IMR-90 (cell line): ENCODE measurements at regions not wholly inside any gene's neighbourhood (a gene's known extent, or its start where the extent isn't known, plus 50 kb on each side); places are given as distances from the start of the nearest gene placed in this dataset.
"Not testable (repeated sequence)": the region's sequence is repeated elsewhere in the genome, so short reads cannot be mapped to it uniquely, and the experiment has no call there.

ENCODE experiments used
- ATAC-seq: fragments of 200-7000 bp; cut with Tn5 transposase; 2 replicates; pipeline ENCODE4 v1.9.1; 2020; ENCODE audit warnings: low read depth, mild to moderate bottlenecking, moderate library complexity
- BruUV-seq: library from RNA; stranded (reverse); fragments of 400-500 nt; replicated peaks from 2 replicates; lab custom pipeline; 2021; lab: Mats Ljungman, UMichigan
- CTCF ChIA-PET: fragments of 300-600 bp; formaldehyde crosslinking; extraction: SDS; loops from one replicate; lab custom pipeline; 2021; ENCODE audit warnings: antibody characterized with exemption; lab: Yijun Ruan, JAX
- POLR2A ChIA-PET: fragments of 300-600 bp; sonication (Branson Sonifier 250); formaldehyde crosslinking; loops from one replicate; lab custom pipeline; 2022; ENCODE audit warnings: antibody characterized with exemption; ENCODE audit not compliant: unreplicated experiment; lab: Charles Lee
- DNase-seq: peaks from one replicate; pipeline ENCODE4 v3.0.0; 2013
- H2AFZ ChIP-seq: replicated peaks from 2 replicates; pipeline ENCODE3; 2013; ENCODE audit warnings: low read length, mild to moderate bottlenecking; ENCODE audit not compliant: poor library complexity
- H2AK5ac ChIP-seq: 2 replicates; pipeline ENCODE4 v1.6.1; 2013; ENCODE audit warnings: low read depth, low read length, inconsistent platforms
- H2AK9ac ChIP-seq: replicated peaks from 2 replicates; pipeline ENCODE3; 2013; ENCODE audit warnings: mild to moderate bottlenecking, low read depth, low read length, moderate library complexity; ENCODE audit not compliant: poor library complexity
- H2BK120ac ChIP-seq: 2 replicates; pipeline ENCODE4 v1.6.1; 2013; ENCODE audit warnings: low read depth, low read length, inconsistent platforms
- H2BK15ac ChIP-seq: 3 replicates; pipeline ENCODE4 v1.6.1; 2013; ENCODE audit warnings: low read depth, low read length, inconsistent platforms
- H2BK20ac ChIP-seq: 2 replicates; pipeline ENCODE4 v1.6.1; 2013; ENCODE audit warnings: low read depth, mild to moderate bottlenecking, inconsistent platforms, low read length, moderate library complexity
- H2BK5ac ChIP-seq: 2 replicates; pipeline ENCODE4 v1.6.1; 2013; ENCODE audit warnings: mild to moderate bottlenecking, low read depth, low read length, inconsistent platforms; ENCODE audit not compliant: poor library complexity, severe bottlenecking
- H3K14ac ChIP-seq: replicated peaks from 2 replicates; pipeline ENCODE4 v1.6.1; 2013; ENCODE audit warnings: low read depth, low read length, inconsistent platforms
- H3K18ac ChIP-seq: 2 replicates; pipeline ENCODE4 v1.6.1; 2013; ENCODE audit warnings: low read depth, low read length, control low read depth
- H3K23ac ChIP-seq: 2 replicates; pipeline ENCODE4 v1.6.1; 2013; ENCODE audit warnings: low read depth, low read length, inconsistent platforms
- H3K27ac ChIP-seq: 2 replicates; pipeline ENCODE4 v1.5.1; 2013; ENCODE audit warnings: mild to moderate bottlenecking, control low read depth, low read length; ENCODE audit not compliant: insufficient read depth
- H3K27me3 ChIP-seq: 2 replicates; pipeline ENCODE4 v1.6.1; 2013; ENCODE audit warnings: low read length; ENCODE audit not compliant: control insufficient read depth, insufficient read depth
- H3K36me3 ChIP-seq: 2 replicates; pipeline ENCODE4 v1.6.1; 2013; ENCODE audit warnings: low read length, mixed read lengths; ENCODE audit not compliant: control insufficient read depth, insufficient read depth
- H3K4ac ChIP-seq: 2 replicates; pipeline ENCODE4 v1.6.1; 2013; ENCODE audit warnings: low read depth, low read length, inconsistent platforms
- H3K4me1 ChIP-seq: 2 replicates; pipeline ENCODE4 v1.6.1; 2013; ENCODE audit warnings: low read length, mixed read lengths; ENCODE audit not compliant: control insufficient read depth, insufficient read depth
- H3K4me2 ChIP-seq: 2 replicates; pipeline ENCODE4 v1.6.1; 2013; ENCODE audit warnings: low read depth, mild to moderate bottlenecking, control low read depth, low read length, moderate library complexity
- H3K4me3 ChIP-seq: 2 replicates; pipeline ENCODE4 v1.5.1; 2013; ENCODE audit warnings: low read depth, mild to moderate bottlenecking, control low read depth, low read length, moderate library complexity; ENCODE audit not compliant: insufficient read depth
- H3K56ac ChIP-seq: 2 replicates; pipeline ENCODE4 v1.6.1; 2013; ENCODE audit warnings: low read length, inconsistent platforms; ENCODE audit not compliant: insufficient read depth; ENCODE audit errors: extremely low read depth
- H3K79me1 ChIP-seq, 2 experiments: 2 replicates each; pipeline ENCODE4 v1.6.1; 2013; ENCODE audit warnings: low read length in 2 of 2, inconsistent platforms in 1 of 2, low read depth in 1 of 2
- H3K9ac ChIP-seq: 2 replicates; pipeline ENCODE4 v1.6.1; 2013; ENCODE audit warnings: low read depth, low read length, control low read depth
- H3K9me1 ChIP-seq: 2 replicates; pipeline ENCODE4 v1.6.1; 2013; ENCODE audit warnings: low read length, inconsistent platforms; ENCODE audit not compliant: insufficient read depth
- H3K9me3 ChIP-seq: 2 replicates; pipeline ENCODE4 v1.6.1; 2013; ENCODE audit warnings: low read length; ENCODE audit not compliant: control insufficient read depth, insufficient read depth
- H4K20me1 ChIP-seq: 2 replicates; pipeline ENCODE4 v1.6.1; 2013; ENCODE audit warnings: low read length, inconsistent platforms; ENCODE audit not compliant: insufficient read depth
- H4K5ac ChIP-seq: 2 replicates; pipeline ENCODE4 v1.6.1; 2013; ENCODE audit warnings: mild to moderate bottlenecking, low read depth, low read length, control low read depth
- H4K8ac ChIP-seq, 2 experiments: 2 replicates each; pipeline ENCODE4 v1.6.1; 2013; ENCODE audit warnings: low read depth in 2 of 2, low read length in 2 of 2, control low read depth in 1 of 2, inconsistent platforms in 1 of 2
- H4K91ac ChIP-seq: 2 replicates; pipeline ENCODE4 v1.6.1; 2013; ENCODE audit warnings: low read depth, low read length, inconsistent platforms; ENCODE audit not compliant: insufficient read depth
- WGBS, 2 experiments: methylation state at CpG; one replicate each; pipeline versions ENCODE4 v1.1.5 to v1.1.7; 2013; ENCODE audit warnings: missing lambda C conversion rate in 2 of 2; ENCODE audit not compliant: insufficient read length in 1 of 2; ENCODE audit errors: extremely low coverage in 2 of 2; 5-methylcytosine and 5-hydroxymethylcytosine counted together
- dilution Hi-C: fragments of 300-500 bp; cut with HindIII; formaldehyde crosslinking; loops from one replicate; pipeline ENCODE4 v1.14.3; 2018; ENCODE audit warnings: low sequenced_read_pairs; ENCODE audit not compliant: unreplicated experiment
- in situ Hi-C: fragments of 300-500 bp; cut with MboI; formaldehyde crosslinking; loops from 3 replicates; pipeline ENCODE4 v1.14.3; 2019; ENCODE audit warnings: low sequenced_read_pairs, inconsistent platforms, mixed read lengths
- intact Hi-C: fragments of 100-400 bp; cut with micrococcal nuclease; formaldehyde crosslinking; loops from 2 replicates; pipeline ENCODE4 v1.10.0; 2022

DNA sequence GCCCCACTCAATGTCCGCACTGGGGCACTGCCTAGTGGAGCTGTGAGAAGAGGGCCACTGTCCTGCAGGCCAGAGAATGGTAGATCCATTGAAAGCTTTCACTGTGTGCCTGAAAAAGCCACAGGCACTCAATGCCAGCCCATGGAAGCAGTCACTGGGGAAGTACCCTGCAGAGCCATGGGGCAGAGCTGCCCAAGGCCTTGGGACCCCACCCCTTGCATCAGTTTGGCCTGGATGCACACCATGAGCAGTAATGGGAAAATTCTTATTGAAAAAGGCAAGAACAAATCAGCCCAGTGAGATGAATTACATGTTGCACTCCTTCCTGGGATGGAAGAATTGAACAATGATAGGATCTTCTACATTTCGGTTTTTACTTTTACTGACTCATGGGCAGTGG is 447.1 kb downstream of the SPATA31A1 start:
- H3K4ac ChIP-seq, H3K9ac ChIP-seq, H3K4me3 ChIP-seq, ATAC-seq, POLR2A ChIA-PET, H3K4me2 ChIP-seq, H3K79me1 ChIP-seq, H4K8ac ChIP-seq, H2AK9ac ChIP-seq, H3K9me3 ChIP-seq, H2BK120ac ChIP-seq, H2BK15ac ChIP-seq, H3K14ac ChIP-seq, H3K27me3 ChIP-seq, H3K4me1 ChIP-seq, H3K27ac ChIP-seq, H3K9me1 ChIP-seq, H2AFZ ChIP-seq, H2BK20ac ChIP-seq, H4K5ac ChIP-seq, H2AK5ac ChIP-seq, BruUV-seq, H4K20me1 ChIP-seq, intact Hi-C loops, DNase-seq, H3K56ac ChIP-seq, CTCF ChIA-PET, in situ Hi-C loops, dilution Hi-C loops, H3K18ac ChIP-seq, H2BK5ac ChIP-seq, H4K91ac ChIP-seq, H3K23ac ChIP-seq, H3K36me3 ChIP-seq: not testable (repeated sequence)
- WGBS, 2 experiments = no CpG with 5 or more reads among the region's 2 CpGs

DNA sequence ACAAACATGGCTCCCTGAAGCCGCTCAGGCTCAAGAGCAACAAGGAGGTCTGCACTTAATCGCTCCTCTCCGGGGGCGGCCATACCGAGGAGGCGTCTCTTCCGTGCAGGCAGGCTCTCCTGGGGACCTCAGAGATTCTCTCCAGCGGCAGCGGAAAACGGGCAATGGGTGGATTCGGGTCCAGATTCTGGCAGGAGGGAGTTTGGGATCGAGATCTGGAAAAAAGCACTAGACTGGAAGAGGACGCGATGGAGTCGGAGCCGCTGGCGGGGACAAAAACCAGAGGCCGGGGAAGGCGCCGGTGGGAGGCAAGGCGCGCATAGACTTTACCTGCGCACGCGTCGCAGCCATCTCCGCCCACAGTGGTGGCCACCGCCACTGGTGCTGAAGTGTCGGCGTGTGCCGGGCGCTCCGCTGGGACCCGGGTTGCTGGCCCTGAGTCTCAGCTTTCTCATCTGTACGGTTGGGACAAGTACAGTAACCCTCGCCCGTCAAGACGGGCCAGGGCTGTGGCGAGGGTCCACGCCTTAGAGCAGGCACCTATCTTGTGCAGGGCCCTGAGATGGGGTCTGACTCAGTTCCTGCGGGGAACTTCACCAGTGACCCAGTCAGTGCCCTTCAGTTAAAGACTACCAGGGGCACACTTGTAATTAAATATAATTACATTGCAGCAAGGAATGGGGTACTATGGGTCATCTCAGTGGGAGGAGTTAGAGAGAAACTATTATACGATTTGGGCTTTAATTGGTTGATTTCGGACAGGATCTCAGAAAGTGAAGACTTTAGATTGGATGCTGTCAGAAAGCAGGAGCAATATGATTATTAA is 454.1 kb downstream of the SPATA31A1 start:
- BruUV-seq, intact Hi-C loops: not testable (repeated sequence)

More for the DNA sequence above, 454.1 kb downstream of the SPATA31A1 start:
- H2BK120ac ChIP-seq, CTCF ChIA-PET, H3K18ac ChIP-seq, in situ Hi-C loops, H4K91ac ChIP-seq, H2BK20ac ChIP-seq, ATAC-seq, H3K23ac ChIP-seq, H3K9me3 ChIP-seq, H3K14ac ChIP-seq, H2AK9ac ChIP-seq, H3K27me3 ChIP-seq, H4K20me1 ChIP-seq, POLR2A ChIA-PET, H2AFZ ChIP-seq, H2AK5ac ChIP-seq, H2BK15ac ChIP-seq, dilution Hi-C loops, H3K79me1 ChIP-seq, H3K36me3 ChIP-seq, H3K4me1 ChIP-seq, H3K9me1 ChIP-seq: not testable (repeated sequence)
- H3K4ac ChIP-seq = peak overlapping the region; percentile 26; the same call in 1 of the 2 replicates
- H3K9ac ChIP-seq = peak overlapping the region; percentile 30
- peak overlapping the region; percentile 81 for H3K4me2 ChIP-seq
- H3K56ac ChIP-seq = 0 out of 2 replicates have a peak overlapping the region, but pooled peaks have one; percentile 17
- peak overlapping the region; percentile 68 for H3K27ac ChIP-seq
- peak overlapping the region; percentile 42 for H3K4me3 ChIP-seq
- DNase-seq = peak; percentile 17
- peak overlapping the region; percentile 0 to 96; a peak in 3 of 4 replicates for H4K8ac ChIP-seq
- H4K5ac ChIP-seq = peak overlapping the region; percentile 57; the same call in 1 of the 2 replicates
- no CpG with 5 or more reads among the region's 43 CpGs for WGBS, 2 experiments
- peak overlapping the region; percentile 42 for H2BK5ac ChIP-seq
